ENCODE measurements at regions not wholly inside any gene's neighbourhood (a gene's known extent, or its start where the extent isn't known, plus 50 kb on each side); places are given as distances from the start of the nearest gene placed in this dataset.

DNA sequence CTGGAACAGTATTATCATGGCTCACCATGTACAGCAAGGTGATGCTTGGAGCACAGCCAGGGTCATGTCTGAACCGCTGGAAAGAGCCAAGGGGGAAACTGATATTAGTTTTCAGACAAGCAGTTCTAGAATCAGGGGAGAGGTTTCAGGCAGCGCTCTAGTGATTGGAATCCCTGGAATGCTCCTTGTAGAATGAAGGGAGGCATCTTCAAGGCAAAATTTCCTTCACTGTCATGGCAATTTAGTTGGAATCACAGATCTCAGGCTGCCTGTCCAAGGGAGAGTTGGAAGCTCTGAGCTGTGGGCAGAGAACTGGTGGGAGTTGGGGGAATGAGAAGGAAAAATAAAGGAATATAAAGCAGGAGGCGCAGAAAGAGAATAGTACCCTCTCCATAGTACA is 737.1 kb downstream of the PTPRU start:
- peak; percentile 32 for DNase-seq (ENCODE audit: low read depth)
- in situ Hi-C loops (cut with HindIII; ENCODE audit: low pct_unique_long_range_greater_than_20kb, low sequenced_read_pairs) = no loop called here

DNA sequence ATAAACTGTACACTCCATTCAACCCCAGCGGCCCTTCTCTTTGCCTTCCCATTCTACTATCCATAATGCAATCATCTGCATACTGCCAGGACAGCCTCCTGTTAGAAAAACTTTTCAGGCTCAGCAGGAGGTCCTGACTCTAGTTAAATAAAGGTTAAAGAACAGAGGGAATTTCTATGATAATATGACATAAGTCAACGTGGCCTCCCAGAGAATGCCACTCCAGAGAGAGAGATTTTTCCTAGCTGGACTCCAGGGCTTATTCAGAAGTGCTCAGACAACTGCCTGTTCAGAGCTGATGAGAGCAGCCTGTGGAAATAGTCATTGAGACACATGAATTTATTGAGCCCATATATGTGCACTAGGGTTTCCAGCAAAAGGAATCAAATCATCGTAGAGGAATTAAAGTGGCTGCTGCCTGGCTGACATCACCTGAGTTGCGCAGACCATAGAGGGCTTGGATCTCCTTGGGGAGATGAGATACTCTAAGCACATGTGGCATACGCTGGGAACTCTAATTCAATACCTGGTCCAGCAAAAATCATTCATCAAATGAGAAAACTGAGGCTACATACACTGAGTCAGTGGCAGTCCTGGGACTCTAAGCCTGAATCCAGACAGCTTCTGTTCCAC is 736.2 kb downstream of the PTPRU start:
- no peak for DNase-seq (ENCODE audit: low read depth)
- in situ Hi-C loops (cut with HindIII; ENCODE audit: low pct_unique_long_range_greater_than_20kb, low sequenced_read_pairs) = no loop called here

DNA sequence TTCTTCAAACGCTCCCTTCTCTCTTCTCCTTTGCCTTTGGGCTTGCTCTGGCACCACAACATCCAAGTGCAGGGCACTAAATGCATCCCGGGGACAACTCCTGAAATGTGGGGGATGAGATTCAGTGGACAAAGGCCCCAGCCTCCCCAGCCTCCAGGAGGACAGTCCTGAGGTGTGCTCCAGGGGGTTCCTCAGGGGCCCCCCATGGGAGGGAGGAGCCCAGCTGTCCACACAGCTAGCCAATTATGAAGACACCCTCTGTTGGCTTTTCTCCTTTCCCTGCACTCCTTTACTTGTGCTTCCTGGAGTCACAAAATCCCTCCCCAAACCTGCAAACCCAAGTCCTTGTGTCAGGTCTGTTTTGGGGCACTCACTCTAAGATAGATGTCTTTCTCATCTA is 735.4 kb downstream of the PTPRU start:
- in situ Hi-C loops (cut with HindIII; ENCODE audit: low pct_unique_long_range_greater_than_20kb, low sequenced_read_pairs) = no loop called here
- DNase-seq (ENCODE audit: low read depth) = no peak

DNA sequence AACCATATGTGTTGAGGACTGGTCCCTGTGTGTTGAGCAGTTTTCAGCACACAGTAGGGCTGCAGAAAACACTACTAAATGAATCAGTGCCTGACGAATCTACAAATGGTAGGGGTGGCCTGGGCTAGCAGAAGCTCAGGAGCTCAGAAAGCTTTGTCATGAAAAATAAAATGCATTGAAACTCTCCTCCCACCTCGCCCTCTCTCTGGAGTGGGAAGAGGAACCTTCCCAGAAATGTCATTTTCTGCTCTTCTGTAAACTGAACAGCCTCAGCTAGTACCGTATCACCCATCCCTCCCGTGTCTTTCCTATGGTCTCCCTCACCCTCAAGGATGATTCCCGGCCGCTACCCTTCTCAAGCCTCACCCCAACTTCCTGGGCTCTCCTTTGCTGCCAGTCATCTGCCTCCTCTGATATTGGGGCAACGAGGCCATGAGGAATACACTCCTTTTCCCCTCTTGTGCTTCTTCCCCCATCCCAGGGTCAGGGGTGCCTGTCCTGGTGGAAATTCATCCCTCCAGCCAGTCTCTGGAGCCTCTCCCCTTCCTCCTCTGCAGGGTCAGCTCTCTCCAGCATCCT is 734.5 kb downstream of the PTPRU start:
- in situ Hi-C loops (cut with HindIII; ENCODE audit: low pct_unique_long_range_greater_than_20kb, low sequenced_read_pairs) = no loop called here

DNA sequence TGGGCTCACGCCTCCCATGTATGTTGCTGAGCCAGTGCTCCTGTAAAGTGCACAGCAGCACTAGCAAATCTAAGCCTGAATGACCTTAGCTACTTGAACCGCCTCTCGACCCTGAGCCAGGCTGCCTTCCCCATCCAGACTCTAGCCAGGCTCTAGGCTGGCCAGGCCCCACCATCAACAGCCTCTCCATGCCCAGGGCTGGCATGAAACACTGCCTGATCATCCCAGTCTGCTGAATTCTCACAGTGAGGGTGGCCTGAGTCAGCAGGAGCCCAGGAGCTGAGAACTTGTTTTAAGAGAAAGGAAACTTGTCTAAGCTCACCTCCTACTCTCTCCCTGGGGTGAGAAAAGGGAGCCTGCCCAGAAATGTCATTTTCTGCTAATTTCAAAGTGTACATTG is 733.3 kb downstream of the PTPRU start:
- DNase-seq (ENCODE audit: low read depth) = no peak
- in situ Hi-C loops (cut with HindIII; ENCODE audit: low pct_unique_long_range_greater_than_20kb, low sequenced_read_pairs) = no loop called here

More for the DNA sequence above, 734.5 kb downstream of the PTPRU start:
- no peak for DNase-seq (ENCODE audit: low read depth)

DNA sequence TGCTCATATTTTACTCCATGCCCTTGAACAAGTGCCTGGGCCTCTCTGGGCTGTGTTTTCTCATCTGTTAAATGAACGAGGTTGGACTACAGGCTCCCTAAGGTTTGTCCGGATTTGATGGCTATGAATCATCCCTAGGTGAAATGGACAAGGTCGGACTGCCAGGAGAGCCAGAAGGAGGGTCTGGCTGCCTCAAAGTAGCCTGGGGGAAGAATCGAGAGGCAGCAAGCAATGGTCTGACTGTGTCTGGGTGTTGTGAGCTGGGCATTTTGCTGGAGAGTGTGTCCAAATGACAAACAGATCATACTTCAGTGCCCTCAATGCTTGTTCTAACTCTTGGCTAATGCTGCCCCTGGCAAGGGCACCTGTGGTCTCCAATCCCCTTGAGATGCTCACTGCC is 730.9 kb downstream of the PTPRU start:
- DNase-seq (ENCODE audit: low read depth) = no peak
- in situ Hi-C loops (cut with HindIII; ENCODE audit: low pct_unique_long_range_greater_than_20kb, low sequenced_read_pairs) = no loop called here

DNA sequence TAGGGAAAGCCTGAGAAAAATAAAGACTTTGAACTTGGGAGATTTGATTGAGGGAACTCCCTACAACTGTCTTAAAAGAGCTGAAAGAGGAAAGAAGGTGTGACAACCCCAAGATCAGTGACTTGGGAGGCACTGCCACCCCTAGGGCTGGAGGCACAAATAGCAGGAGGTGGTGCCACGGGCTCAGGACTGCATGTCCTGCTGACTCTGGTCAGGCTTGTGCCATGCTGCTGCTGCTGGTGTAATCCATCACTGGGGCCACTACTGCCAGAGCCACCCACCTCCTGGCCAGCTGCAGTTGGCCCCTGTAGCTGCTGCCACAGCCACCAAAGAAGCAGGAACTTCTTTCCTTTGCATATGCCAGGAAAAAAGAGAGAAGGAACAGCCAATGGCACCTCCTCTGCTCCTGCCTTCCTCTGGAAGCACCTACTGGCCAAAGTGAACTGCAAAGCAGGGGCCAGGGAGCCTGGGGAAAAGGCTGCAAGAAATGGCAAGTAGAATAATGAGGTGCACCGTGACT is 730.3 kb downstream of the PTPRU start:
- in situ Hi-C loops (cut with HindIII; ENCODE audit: low pct_unique_long_range_greater_than_20kb, low sequenced_read_pairs) = no loop called here
- no peak for DNase-seq (ENCODE audit: low read depth)

DNA sequence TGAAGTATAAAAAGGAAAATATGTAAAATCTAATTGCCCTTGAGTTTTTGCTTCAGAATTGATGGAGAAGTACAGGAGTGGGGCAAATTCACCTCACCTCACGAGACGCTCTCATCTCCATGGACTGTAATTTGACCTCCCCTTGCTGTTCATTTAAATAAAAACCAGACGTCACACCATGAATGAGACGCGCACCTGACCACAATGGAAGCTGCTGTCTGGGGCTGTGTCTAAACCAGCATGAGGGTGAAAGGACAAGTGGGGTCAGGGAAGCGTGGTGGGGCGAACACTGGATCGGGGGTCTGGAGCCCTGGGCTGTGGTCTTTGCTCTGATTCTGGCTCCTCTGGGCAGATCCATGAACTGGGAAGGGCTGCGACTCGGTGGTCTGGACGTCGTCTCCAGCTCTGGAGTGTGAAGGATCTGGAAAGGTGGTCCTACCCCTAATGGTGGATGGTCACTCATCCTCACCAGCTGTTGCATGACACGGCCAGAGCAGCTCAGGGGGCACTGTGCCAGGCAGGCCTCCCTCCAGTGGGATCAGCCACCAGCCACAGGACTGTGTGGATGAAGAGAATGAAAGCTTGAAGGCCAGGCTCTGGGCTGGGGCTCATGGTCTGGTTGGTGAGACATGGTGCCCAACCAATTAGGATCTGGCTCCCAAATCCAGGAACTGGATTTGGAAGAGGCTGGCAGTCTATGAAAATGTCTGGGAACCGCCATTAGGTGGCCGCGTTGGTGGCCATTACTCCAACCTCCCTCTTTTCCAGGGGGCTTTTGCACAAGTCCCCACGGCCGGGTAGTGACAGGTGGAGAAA is 728.6 kb downstream of the PTPRU start:
- in situ Hi-C loops (cut with HindIII; ENCODE audit: low pct_unique_long_range_greater_than_20kb, low sequenced_read_pairs) = no loop called here
- DNase-seq (ENCODE audit: low read depth) = no peak

DNA sequence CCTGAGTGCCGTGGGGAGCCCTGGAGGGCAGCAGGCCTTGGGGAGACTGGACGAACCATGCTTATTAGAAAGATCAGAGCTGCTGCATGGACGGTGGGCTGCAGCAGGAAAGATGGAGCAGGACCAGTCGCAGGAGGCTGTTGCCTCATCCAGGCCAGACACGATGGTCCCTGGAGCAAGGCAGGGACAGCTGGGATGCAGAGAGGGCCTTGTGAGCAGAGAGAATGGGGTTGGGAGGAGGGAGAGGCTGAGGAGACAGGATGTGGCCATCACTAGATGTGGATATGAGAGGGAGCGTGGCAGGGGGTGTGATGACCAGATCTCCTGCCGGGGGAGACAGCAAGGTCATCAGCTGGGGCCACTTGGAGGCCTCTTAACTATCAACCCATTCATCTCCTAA is 727.6 kb downstream of the PTPRU start:
- DNase-seq (ENCODE audit: low read depth) = no peak
- in situ Hi-C loops (cut with HindIII; ENCODE audit: low pct_unique_long_range_greater_than_20kb, low sequenced_read_pairs) = no loop called here

DNA sequence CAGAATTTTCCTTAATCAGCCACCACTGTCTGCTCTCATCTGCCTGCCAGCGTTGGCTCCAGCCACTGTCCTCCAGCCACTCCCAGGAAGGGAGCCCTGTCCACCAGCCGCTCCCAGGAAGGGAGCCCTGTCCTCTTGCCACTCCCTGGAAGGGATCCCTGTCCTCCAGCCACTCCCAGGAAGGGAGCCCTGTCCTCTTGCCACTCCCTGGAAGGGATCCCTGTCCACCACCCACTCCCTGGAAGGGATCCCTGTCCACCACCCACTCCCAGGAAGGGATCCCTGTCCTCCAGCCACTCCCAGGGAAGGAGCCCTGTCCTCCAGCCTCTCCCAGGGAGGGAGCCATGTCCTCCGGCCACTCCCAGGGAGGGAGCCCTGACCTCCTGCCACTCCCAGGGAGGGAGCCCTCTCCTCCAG is 726.5 kb downstream of the PTPRU start:
- in situ Hi-C loops (cut with HindIII; ENCODE audit: low pct_unique_long_range_greater_than_20kb, low sequenced_read_pairs) = no loop called here
- DNase-seq (ENCODE audit: low read depth) = peak; percentile 64

DNA sequence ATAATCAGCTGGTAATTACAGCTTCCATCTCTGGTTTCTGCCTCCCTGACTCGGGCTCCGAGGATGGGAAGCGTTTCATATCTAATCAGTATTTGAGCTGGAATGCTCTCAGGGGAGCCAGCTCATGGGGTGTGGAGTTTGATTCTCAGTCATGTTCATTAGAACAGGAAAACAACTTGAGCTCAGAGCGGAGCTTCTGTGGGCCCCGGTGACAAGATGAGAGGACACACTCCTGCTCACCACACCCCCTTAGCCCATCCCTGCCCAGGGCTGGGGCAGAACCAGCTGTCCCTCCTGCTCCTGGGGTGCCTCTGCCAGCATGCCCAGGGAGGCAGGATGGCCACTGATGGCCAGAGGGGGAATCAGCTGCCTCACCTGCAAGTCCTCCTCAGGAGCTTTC is 726.0 kb downstream of the PTPRU start:
- DNase-seq (ENCODE audit: low read depth) = no peak

DNA sequence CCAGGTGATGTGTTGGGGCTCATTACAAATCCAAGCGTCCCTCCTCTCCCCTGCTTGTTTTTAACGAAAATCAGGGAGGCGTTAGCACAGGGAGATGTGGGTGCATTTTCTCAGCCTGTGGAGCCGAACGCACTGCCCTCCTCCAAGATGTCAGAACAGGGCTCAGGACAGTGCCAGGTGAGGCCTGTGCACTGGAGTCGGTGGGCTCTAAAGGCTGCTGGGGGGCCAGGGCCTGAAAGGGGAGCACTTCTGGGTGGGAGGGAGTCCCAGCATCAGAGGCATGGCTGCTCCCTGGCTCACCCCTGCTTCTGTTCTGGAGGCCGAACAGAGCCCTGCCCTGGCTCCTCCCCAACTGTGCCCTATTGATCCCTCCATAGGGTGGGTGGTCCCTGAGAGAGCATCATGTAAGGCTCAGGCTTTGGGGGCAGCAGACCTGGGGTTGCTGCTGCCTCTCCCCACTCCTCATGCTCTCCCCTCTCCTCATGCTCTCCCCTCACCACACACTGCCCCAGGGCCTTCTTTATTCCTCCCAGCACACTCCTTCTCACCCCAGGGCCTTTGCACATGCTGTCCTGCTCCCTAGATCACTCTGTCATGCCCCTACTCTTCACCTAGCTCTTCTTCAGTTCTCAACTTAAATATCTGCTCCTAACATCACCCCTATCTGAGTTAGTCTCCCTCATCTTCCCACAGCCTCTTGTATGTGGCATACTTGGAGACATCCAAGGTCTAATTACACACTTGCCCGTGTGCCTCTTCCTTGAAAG is 725.2 kb downstream of the PTPRU start:
- in situ Hi-C loops (cut with HindIII; ENCODE audit: low pct_unique_long_range_greater_than_20kb, low sequenced_read_pairs) = no loop called here
- DNase-seq (ENCODE audit: low read depth) = no peak

More for the DNA sequence above, 726.0 kb downstream of the PTPRU start:
- in situ Hi-C loops (cut with HindIII; ENCODE audit: low pct_unique_long_range_greater_than_20kb, low sequenced_read_pairs) = no loop called here

DNA sequence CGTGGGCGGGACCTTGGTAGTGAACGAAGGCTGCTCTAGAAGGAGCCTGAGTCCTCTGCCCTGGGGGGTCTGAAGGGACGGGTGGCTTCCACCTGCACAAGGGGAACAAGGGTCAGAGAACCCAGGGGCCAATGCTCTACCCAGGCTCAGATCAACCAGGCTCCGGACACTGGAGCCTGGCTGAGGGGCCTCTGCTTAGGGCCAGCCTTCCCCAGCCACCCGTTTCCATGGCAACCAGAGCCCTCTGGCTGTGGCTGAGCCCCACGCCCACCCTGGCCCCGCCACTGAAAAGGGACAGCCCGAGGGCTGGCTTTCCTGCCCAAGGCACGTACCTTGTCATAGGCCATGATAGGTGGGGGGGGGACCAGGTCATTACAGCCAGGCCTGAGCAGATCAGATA is 724.6 kb downstream of the PTPRU start:
- in situ Hi-C loops (cut with HindIII; ENCODE audit: low pct_unique_long_range_greater_than_20kb, low sequenced_read_pairs) = no loop called here
- no peak for DNase-seq (ENCODE audit: low read depth)

DNA sequence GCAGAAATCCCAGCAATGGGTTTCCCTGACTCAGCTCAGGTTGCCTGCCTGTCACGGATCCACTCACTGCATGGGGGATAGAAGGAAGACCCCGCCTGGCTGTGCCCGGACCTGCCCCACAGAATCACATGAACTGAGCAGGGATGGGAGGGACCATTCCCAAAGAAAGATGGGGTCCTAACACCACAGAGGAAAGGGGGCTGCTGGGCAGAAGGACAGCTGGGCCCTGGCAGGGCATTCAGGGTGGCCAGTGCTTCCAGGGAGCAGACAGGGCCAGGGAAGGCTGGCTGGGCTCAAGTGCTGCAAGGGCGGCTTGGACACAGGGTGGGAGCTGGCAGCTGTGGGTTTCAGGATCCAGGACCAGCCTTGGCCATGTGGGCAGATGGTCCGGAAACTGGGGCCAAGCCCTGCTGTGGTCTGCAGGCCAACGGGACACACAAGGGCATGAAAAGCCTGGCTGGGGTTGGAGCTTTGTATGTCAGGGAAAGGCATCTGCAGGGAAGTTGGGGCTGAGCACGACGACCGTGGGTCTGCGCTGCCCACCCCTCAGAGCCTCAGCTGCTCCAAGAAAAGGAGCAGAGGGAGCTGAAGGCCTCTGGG is 723.9 kb downstream of the PTPRU start:
- DNase-seq (ENCODE audit: low read depth) = no peak
- in situ Hi-C loops (cut with HindIII; ENCODE audit: low pct_unique_long_range_greater_than_20kb, low sequenced_read_pairs) = no loop called here

DNA sequence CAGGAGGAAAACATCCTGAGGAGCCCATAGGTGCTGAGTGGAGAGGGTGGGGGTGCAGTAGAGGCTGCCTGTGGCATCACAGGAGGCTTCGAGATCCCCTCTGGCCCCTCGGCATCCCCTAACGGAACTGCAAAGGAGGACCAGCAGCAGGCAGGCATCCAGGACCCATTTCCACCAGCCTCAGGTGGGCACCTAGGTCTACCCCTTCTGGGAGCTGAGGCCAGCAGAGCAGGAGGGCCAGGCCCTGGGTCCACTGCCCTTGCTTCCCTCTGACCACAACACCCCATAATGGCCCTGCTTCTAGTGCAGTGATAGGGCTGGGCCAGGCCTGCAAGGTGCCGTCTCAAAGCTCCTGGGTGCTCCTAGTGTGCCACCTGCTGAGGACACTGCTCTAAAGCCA is 723.0 kb downstream of the PTPRU start:
- in situ Hi-C loops (cut with HindIII; ENCODE audit: low pct_unique_long_range_greater_than_20kb, low sequenced_read_pairs) = no loop called here

DNA sequence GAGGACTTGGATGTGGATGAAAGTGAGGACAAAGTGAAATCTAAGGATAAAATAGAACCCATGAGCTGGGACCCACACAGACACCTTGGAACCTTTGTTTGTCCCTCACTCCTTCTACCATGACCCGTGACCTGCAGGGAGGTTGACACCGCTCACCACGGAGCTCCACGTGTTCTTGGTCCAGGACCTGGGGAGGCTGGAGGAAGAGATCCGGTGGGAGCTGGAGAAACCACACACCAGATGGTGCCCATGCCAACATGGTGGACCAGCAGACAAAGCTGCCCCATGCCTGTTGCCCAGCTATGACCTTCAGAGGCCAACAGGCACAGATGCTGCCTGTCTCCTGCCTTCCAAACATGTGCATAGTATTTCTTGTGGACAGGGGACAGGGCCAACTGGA is 721.9 kb downstream of the PTPRU start:
- in situ Hi-C loops (cut with HindIII; ENCODE audit: low pct_unique_long_range_greater_than_20kb, low sequenced_read_pairs) = no loop called here
- DNase-seq (ENCODE audit: low read depth) = no peak

More for the DNA sequence above, 723.0 kb downstream of the PTPRU start:
- DNase-seq (ENCODE audit: low read depth) = no peak

DNA sequence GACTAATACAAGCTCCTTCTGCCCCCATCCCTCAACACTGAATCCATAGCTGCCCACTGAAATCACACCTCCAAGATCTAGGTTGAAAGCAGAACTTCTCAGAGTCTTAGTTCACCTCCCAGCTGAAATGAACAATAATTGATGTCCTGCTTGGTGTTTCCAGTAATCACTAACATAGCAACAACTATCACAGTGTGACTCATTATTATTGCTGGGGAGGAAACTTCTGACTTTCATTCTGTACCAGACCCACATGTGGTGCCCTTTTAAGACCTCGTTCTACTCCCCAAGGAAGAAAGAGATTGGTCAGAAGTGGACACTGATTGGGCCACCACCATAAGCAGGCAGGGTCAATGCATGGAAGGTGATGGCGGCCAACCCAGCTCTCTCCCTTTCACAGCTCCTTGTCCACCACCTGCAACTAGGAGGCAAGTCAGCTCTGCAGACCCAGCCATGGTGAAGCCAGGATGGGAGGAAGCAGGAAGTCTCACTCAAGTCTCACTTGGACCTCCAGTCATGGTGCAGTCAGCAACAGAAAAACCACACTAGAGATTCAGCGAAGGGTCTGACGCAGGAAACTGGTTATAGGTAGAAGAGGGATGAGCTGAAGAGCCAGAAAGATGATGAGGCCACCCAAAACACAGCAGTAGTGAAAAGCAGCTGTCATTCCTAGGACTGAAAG is 720.2 kb downstream of the PTPRU start:
- DNase-seq (ENCODE audit: low read depth) = no peak
- in situ Hi-C loops (cut with HindIII; ENCODE audit: low pct_unique_long_range_greater_than_20kb, low sequenced_read_pairs) = no loop called here

DNA sequence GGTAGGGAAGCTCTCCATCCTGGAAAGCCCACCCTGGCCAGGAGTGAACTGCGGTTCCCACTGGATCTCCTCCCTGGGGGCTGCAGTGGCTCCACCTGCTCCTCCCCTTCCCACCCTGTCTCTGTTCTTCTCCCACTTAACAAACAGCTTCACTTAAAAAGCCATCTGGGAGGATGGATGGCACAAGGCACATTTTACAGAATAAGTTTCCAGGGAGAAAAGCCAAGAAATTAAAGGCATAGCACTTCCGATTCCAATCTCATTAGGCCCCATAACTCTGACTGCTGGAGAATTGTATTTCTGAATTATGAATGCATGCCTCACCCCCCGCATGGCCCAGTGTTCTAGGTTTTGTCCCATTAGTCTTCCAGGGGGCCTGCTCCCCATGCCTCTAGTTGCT is 718.3 kb downstream of the PTPRU start:
- in situ Hi-C loops (cut with HindIII; ENCODE audit: low pct_unique_long_range_greater_than_20kb, low sequenced_read_pairs) = no loop called here
- DNase-seq (ENCODE audit: low read depth) = no peak
